IPS-18a (cell line): ENCODE measurements at regions not wholly inside any gene's neighbourhood (a gene's known extent, or its start where the extent isn't known, plus 50 kb on each side); places are given as distances from the start of the nearest gene placed in this dataset.

Source experiments
- H3K27ac ChIP-seq: one replicate; pipeline ENCODE4 v1.5.1; 2013; ENCODE audit warnings: low read length
- H3K27me3 ChIP-seq: one replicate; pipeline ENCODE4 v1.6.1; 2013; ENCODE audit warnings: mild to moderate bottlenecking, low read length; ENCODE audit not compliant: control insufficient read depth, insufficient read depth
- H3K36me3 ChIP-seq: one replicate; pipeline ENCODE4 v1.6.1; 2013; ENCODE audit warnings: low read depth, low read length; ENCODE audit not compliant: control insufficient read depth
- H3K4me1 ChIP-seq: one replicate; pipeline ENCODE4 v1.6.1; 2013; ENCODE audit warnings: low read depth, low read length; ENCODE audit not compliant: control insufficient read depth
- H3K4me3 ChIP-seq: one replicate; pipeline ENCODE4 v1.5.1; 2013; ENCODE audit warnings: low read length
- H3K9ac ChIP-seq: one replicate; pipeline ENCODE4 v1.6.1; 2013; ENCODE audit warnings: mild to moderate bottlenecking, low read length, moderate library complexity
- H3K9me3 ChIP-seq: one replicate; pipeline ENCODE4 v1.6.1; 2013; ENCODE audit warnings: low read depth, low read length; ENCODE audit not compliant: control insufficient read depth

- Histone ChIP-seq H3K36me3 (no peaks in the 10 kb centered on the region), H3K4me3 (peak overlapping the region; percentile 89), H3K4me1 (peaks cover 29% of the 10 kb centered on the region), H3K9me3 (no peaks in the 10 kb centered on the region), H3K9ac (peak overlapping the region; percentile 0), H3K27me3 (no peaks in the 10 kb centered on the region), H3K27ac (no peak overlapping the region)
Observed at GRCh38 chr16:85557971-85558657, 55.0 kb upstream of the GSE1 start.

GRCh38 chr16:85560932-85561247 is 52.2 kb upstream of the GSE1 start:
- Histone ChIP-seq H3K36me3 (no peaks in the 10 kb centered on the region), H3K4me1 (peaks cover 24% of the 10 kb centered on the region), H3K27me3 (no peaks in the 10 kb centered on the region), H3K9ac (no peak overlapping the region), H3K27ac (no peak overlapping the region), H3K4me3 (no peak overlapping the region), H3K9me3 (no peaks in the 10 kb centered on the region)

GRCh38 chr16:85561248-85562092 is 51.7 kb upstream of the GSE1 start:
- Histone ChIP-seq H3K4me1 (peaks cover 30% of the 10 kb centered on the region), H3K27ac (no peak overlapping the region), H3K36me3 (no peaks in the 10 kb centered on the region), H3K4me3 (no peak overlapping the region), H3K27me3 (no peaks in the 10 kb centered on the region), H3K9ac (no peak overlapping the region), H3K9me3 (no peaks in the 10 kb centered on the region)

- H3K27me3 ChIP-seq, result no peaks in the 10 kb centered on the region
- peaks cover 31% of the 10 kb centered on the region for H3K4me1 ChIP-seq
- no peak overlapping the region for H3K27ac ChIP-seq
- H3K9me3 ChIP-seq, result no peaks in the 10 kb centered on the region
- no peak overlapping the region for H3K9ac ChIP-seq
- H3K36me3 ChIP-seq, result no peaks in the 10 kb centered on the region
- no peak overlapping the region for H3K4me3 ChIP-seq
Observed at GRCh38 chr16:85562093-85562786, 50.9 kb upstream of the GSE1 start.

- Histone ChIP-seq H3K27me3 (no peaks in the 10 kb centered on the region), H3K36me3 (no peaks in the 10 kb centered on the region), H3K27ac (no peak overlapping the region), H3K9ac (no peak overlapping the region), H3K9me3 (no peaks in the 10 kb centered on the region), H3K4me1 (peaks cover 29% of the 10 kb centered on the region), H3K4me3 (no peak overlapping the region)
Observed at GRCh38 chr16:85563034-85563433, 50.1 kb upstream of the GSE1 start.
